Activated gamma-delta T cell (primary cell): ENCODE measurements at regions not wholly inside any gene's neighbourhood (a gene's known extent, or its start where the extent isn't known, plus 50 kb on each side); places are given as distances from the start of the nearest gene placed in this dataset.

Experiments
- DNase-seq: peaks from one replicate; lab custom pipeline; 2025; lab: John Stamatoyannopoulos, UW

DNA sequence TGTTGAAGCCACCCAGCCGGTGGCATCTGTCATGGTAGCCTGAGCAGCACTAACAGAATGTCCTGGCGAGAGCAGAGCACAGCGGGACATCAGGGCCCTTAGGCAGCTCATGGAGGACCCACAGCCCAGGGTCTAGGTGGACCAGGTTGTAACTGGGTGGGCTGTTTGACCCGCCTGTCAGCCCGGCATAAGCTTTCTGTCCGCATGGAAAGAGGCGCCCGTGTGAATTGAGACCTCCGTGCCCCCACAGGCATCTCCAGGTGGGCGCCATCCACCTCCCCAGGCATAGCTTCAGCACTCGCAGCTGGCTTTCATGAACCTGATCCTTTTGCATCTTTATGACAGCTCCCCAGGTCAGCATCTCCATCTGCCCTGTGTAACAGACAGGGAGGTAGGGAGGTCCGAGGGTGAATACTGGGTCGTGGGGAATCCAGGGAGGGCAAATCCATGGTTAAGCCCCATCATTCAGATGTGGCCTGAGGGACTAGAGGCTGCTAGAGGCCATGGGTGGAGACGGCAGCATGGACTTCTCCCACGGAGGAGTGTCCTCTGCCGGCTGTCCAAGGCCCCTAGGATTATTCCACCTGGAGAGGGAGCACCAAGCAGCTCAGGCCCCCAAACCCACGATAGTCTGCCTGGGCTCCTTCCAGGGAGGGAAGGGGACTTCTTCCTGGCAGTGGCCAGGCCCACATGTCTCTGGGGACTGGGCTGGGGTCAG lies 371.6 kb upstream of the MKI67 start:
- DNase-seq = no peak

DNA sequence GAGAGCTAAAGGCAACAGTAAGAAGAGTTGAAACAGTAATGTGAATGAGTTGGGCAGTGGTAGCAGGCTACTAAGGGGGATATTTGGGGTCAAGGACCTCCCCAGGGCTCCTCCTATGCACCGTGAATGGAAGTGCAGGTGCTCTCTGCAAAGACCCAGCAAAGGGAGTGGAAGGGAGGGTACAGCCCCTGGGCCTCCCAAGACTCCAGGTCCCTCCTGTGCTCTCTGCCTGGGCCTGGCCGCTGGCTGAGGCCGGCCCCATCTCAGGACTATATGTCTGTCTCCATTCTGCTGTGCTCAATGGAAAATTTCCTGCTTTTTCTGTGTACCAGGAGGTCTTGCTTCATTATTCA lies 372.1 kb upstream of the MKI67 start:
- DNase-seq = no peak

DNA sequence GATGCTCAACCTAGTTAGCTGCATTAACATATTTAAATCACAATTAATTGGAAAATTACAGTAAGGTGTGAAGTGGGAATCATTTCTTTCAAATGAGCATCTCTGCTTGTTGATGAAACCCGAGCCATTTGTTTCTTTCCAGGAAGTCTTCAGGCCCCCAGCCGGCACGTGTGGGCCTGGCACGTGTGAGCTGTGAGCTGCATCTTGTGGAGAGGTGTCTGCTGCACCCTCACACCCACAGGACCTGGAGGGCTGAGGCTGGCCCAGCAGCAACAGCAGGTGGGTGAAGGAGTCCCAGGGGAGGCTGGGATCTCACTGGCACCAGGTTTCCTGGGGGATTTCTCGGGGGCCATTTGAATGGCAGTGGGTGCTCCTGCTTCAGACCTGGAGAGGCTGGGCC lies 372.5 kb upstream of the MKI67 start:
- no peak for DNase-seq

DNA sequence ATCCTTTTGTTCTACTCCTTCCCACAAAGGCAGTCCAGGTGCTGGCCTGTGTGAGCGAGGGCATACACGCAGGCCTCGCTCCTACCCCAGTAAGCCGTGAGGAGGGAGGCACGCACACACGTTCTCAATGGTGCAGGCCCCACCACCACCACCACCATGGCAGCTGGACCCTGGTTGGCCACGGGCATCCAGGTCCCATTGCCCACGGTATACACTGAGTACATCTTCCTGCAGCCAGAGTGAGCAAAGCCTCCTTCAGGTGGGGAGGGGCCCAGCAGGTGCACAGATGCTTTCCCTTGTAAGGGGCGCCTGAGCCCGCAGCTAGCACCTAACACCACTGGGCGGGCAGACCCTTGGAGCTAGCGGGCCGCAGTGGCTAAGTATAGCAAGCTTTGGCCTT lies 373.3 kb upstream of the MKI67 start:
- DNase-seq = no peak

DNA sequence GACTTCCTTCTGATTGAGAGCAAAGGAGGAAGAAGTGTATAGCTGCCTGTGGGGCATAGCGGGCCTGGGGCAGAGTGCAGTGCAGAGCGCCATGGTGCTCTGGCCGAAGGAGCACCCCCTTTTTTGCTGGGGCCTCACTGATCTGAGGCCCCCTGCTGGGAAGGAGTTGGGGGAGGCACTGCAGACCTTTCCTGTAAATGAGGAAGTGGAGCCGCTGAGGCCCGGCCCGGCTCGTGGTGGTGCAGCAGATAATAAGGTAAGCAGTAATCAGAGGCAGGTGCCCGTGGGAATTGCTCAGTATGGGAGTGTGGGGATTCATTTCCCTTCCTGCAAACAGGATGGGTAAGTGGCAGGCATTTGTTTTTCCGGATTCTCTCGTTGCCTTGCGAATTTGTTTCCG lies 373.7 kb upstream of the MKI67 start:
- no peak for DNase-seq

DNA sequence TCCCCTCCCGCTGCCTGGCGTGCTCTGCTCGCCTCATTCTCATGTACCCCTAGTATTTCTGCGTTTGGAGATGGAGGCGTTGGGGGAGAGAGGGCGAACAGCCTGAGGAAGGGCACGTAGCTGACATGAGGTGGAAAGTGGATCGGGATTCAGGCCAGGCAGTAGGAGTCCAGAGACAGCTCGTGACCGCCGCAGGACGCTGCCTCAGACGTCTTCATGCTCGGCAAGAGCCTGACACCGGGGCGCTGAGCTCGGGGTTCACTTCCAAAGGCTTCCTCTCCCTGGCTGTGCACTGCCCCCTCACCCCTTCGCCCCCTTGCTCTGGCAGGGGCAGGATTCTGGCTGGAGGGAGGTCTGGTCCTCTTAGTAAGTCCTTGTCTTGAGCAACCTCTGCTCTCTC lies 374.4 kb upstream of the MKI67 start:
- no peak for DNase-seq

DNA sequence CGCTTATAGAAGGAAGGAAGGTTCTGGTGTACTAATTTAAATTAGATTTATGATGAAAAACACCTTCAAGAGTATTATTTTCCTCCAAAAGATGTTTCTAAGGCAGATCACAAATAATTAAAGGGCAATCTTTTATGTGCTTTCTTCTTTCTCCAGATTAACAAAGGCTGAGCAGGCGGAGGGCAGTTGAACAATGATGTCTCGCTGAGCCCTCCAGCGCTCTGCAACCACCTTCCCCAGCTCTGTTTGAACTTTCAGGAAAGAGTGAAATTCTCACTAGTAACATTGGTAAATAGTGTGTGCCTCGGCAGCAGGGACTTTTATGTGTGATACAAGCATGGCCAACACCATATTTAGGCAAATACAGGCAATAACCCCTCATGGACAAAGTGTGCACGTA lies 379.1 kb upstream of the MKI67 start:
- DNase-seq = no peak

DNA sequence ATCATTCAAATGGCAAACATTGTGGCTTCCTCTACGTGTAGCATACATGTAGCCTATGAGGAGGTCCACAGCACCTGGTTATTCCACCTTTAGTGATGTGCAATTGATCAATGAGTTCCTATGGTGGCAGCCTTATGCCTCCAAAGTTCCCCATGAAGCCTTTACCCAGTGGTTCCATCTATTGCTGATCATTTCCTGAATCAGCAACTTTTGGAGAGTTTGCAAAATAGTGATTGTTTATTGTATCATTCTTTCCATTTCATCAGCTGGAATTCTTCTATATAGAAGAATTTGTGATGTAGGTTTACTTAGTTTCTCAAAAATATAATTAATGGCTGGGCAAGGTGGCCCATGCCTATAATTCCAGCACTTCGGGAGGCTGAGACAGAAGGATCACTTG lies 380.2 kb upstream of the MKI67 start:
- no peak for DNase-seq

DNA sequence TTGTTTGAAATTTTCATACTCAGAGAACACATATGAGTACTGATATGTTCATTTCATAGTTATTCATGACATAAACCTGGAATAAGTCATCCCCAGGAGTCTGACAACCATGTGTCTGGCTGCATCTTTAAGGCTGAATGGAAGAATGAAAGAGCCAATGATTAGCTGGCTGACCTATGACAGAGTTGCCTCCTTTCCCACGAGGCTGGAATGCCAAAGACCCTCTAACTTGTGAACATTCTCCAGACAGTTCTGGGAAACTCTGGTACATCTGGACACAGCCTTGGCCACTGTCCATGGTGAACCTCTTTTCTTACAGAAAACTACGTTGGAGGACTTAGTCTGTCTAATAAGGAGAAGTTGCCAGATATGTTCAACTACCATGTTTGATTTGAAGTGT lies 380.8 kb upstream of the MKI67 start:
- no peak for DNase-seq

DNA sequence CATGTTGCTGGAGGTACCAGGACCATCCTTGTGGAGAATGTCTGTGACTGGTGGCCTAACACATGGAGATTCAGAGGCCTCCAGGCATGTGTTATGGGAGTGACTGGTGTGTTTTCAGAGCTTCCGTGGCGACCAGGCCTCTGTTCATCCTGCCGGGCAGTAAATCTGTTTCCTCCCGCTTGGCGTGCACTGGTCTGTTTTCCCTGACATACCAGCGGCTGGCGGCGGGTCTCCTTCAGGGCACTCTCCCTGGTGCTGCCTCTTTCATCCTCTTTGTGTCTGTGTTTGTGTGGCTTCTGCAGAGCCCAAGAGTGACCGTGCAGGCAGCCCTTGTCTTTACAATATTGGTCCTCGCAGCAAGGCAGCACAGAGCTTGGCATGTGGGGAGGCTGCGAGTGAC lies 385.1 kb upstream of the MKI67 start:
- no peak for DNase-seq

DNA sequence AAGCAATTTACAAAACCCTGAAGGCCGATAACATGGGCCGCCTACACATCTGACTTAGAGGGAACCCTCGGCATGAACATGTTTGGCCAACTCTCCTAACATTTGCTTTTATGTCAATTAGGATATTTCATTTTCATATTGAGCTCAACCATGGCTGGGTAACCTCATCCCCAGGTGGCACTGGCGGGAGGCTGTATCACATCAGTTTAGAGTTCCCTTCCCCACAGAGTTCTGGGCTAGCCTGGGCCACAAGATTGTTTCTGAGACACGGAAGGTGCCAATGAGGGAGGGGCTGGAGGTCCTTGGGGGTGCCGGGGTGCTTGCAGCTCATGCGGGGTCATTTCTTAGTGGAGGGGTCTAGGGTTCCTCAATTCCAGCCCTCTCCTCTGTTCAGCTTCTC lies 386.5 kb upstream of the MKI67 start:
- no peak for DNase-seq

DNA sequence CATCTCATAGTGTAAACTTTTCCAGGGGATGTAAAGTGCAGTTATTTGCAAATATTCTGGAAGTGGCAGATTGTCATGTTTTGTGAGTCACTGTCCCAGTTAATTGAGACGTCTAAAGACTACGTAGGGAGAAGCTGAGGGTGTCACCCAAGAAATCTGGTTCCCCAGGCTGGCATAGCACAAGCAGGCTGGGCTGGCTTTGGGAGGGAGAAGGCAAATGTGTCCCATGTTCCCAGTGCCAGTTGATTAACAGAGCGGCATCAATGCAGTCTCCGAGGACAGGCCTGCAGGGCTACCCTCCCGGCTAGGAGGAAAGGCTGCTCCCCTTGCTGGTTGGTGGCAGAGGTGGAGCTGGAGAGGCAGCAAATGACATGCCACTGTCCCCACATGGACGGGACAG lies 388.3 kb upstream of the MKI67 start:
- no peak for DNase-seq

DNA sequence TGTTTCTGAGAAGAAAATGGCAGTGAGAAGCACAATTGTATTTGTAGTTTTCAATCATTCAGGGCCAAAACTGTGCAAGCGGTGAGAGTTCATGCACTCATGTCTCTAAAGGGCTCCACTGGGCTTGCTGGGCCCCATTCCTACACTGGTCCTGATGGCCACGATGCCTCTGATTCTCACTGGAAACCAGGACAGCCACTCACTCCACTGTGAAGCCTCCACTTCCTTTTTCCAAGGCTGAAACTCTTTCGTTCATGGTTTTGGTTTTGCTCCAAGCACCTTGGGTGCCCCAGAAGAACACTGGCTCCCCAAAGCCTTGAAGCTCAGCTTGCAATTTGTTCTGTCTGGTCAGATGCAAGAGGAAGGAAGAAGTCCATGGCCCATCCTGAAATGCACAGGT lies 390.0 kb upstream of the MKI67 start:
- no peak for DNase-seq

DNA sequence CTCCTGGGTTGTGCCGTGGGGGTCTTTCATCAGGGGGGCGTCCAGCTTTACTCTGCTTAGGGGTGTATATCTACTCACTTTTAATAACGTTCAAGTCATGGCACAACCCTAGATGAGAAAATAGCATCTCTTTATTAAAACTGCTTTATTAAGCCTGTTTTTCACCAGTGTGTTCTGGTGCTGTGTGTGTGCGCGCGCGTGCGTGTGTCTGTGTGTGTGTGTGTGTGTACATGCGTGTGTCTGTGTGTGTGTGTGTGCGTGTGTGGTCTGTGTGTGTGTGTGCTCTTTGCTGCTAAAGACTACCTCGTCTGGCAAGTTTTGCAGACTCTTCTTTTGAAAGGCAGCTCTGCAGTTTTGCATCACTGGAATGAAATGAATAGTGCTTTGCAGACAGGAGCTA lies 390.9 kb upstream of the MKI67 start:
- DNase-seq = no peak

DNA sequence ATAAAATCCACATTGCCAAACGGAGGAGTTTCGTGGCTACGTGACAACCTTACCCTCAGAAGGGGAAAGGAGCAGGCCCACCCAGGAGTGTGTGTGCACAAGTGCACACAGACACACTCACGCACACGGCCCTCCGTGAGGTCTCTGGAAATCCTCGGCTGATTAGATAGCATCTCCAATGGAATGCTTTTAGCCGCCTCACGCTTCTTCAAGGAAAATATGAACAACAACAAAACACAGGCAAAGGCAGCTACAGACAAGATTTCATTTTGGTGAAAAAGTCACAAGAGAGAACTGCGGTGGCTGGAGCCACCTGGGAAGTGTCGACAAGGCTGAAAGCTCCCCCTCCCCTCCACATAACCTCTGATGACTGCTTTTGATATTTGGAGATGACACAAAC lies 391.8 kb upstream of the MKI67 start:
- DNase-seq = no peak

DNA sequence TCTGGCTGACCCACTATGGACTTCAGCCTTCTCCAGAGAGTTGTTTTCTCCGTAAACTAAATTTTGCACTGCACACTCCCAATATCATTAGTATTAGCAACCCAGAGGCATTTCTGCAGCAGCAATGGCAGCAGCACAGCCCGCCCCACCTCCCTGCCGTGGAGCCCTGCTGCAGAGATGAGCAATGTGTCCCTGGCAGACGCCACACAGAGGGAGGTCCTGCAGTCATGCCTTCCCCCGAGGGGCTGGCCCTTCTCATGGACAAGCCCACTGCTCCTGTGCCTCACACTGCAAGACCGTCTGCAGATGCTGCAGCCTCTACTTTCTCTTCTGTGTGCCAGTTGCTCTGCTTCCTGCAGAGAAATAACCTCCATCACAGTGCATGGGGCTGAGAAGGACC lies 393.4 kb upstream of the MKI67 start:
- DNase-seq = no peak

DNA sequence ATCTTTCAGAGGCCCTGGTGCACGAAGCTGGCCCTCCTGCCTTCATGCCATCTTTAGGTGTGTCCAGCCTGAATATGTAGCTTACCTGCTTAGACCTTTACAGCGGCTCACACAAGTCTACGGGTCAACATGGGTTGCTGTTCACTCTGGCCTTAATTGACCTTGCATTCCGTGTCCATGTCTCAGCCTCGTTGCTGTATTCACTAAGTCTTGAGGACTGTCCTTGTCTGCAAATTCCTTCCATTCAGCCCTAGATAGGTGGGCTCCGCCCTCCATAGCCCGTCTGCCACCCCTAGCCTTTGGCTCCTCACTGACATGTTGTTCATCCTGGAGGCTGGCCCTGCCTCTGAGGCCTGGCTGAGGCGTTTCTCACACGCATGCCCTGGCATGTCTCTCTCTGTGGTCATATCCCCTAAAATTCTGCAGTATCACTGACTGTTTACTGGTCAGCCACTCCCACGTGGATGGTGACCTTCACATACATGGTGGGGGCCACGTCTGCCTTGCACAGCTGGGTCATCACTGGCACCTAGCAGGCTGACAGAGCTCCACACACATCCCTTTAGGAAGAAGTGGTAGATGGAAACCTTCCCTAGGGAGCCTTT lies 394.1 kb upstream of the MKI67 start:
- no peak for DNase-seq

DNA sequence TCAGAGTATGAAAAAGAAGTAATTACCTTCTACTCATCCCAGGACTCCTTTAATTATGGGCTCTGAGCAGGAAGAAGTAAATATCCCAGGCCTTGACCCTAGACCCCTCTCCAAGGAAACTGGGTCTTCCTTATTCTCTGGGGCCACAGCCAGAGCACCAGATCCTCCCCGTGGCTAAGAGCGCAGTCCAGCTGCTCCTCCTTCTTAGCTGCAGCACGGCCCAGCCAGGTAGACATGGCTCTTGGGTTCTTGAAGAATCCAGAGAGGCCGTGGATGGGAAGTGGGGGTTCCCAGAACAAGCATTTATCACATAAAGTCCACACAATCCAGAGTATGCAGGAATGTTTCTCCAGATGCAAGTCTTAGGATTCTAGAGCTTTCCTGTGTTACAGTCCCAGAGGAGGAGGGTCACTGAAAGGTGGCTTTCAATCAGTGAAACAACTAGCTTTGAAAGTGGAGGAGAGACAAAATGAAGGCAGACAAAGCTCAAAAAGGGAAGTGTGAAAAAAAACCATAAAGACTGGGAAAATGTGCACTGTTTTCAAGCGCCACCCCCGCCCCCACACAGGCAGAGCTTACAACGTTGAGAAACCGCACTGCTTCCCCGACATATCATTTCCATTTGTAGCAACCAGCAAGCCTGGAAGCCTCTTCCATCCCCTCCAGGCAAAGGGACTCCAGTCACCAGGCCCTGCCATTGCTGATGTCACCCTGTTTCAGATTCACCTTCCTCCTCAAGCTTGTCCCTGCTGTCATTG lies 396.5 kb upstream of the MKI67 start:
- DNase-seq = no peak

DNA sequence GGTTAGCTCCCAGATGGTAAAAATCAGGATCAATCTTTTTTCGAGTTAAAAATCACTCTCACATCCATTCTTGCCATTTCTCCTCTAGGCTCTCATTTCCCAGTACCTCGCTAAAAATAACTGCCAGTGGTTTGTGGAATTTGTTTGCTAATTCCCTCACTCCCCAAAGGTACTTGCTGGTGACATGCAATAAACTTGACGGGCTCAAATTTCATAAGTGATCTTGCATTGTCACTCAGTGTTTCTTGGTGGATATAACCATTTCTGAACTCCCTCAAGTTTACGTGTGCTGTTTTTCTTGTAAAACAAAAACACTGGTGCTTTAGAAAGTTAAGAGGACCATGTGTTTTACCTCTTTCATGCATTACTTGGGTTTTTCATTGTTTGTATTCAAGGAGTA lies 399.2 kb upstream of the MKI67 start:
- DNase-seq = no peak

DNA sequence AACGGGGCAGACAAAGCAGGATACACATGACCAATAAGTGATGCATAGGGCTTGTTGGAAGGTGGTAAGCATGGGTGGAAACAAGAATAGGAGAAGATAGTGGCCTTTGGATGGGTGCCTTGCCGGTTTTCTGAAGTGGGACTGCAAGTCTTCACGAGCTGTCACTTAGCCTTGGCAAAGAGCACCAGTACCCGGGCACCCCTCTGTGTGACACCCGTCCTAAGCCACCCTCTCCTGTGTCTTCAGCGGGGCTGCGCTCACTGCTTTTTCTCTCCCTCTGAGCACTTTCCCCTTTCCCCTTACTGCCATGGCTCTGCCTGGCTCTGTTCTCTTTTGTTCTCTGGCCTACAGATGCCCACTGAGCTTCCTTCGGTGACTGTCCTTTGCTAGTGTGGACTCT lies 399.7 kb upstream of the MKI67 start:
- DNase-seq = no peak

DNA sequence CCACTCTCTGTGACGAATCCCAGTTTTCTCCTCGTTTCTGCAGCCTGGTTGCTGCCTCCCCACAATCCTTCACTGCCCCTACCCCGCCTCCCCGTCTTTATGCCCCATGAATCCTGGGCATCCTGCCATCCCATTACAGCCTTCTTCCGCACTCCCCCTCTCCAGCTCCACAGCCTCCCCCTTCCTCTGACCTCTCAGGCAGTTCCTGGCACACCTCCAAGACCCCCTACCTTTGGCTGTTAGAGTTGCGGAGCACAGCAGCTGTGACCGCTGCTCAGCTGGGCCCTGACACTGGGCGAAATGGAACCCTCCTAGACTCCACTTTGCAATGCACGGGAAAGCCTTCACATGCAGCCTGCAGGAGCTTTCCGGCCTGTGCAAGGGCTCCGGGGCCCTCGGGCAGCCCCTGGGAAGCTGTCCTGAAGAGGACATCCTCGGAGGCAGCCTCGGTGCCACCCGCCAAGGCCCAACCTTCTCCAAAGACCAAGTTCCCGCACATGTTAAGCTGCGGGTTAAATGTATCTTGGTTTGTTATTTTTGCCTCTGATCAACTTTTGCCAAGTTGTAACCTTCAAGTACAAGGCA lies 400.7 kb upstream of the MKI67 start:
- no peak for DNase-seq

DNA sequence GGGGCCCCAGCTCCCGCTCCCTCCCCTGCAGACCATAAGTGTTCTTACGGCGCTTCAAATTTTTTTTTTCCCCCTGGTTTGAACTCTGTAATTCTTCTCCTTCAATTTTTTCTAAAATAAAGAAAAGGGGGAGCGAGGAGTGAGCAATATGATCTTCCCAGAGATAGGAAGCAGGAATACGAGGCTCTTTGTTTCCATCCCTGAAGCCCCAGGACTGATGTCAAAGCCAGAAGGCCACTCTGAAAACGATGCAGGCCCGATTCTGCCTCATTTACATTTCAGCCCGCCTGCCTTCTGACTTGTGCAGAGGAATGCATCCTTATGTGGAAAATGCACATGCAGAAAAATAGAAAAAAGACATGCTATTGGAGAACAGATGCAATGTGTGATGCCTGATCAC lies 401.5 kb upstream of the MKI67 start:
- no peak for DNase-seq

DNA sequence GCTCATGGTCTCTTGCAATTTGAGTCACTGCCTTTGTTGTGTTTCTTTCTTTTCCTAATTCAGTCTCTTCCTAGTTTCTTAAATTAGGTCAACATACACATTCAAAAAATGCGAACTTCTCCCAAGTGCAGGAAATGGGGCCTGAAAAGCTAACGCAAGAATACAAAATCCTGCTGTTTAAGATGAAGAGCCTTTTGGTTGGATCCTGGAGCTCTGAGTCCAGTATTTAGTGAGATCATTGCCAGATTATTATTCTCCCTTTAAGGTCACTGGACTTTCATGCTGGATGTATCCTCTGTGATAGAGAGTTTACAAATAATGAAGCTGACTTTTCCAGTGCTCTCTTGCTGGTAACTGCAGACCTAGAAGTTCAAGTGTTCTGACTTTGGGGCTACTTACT lies 401.9 kb upstream of the MKI67 start:
- DNase-seq = no peak
